ENCODE measurements at regions not wholly inside any gene's neighbourhood (a gene's known extent, or its start where the extent isn't known, plus 50 kb on each side); places are given as distances from the start of the nearest gene placed in this dataset.

DNA sequence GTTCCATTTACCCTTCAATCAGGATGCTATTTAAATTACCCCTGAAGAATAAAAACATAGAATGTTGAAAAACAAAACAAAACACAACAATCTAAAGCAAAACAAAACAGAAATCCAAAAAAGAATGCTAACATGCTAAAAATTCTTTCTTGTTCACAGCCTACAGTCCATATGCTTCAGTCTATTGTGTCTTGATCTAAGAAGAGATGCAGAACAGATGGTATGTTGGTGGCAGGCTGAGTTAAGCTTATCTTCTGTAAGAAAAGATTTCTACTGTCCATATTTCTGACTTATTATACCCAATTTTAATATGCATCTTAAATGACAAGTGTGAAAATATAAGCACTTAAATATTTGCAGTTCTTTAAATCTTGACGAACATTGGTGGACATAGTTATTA is 356.1 kb upstream of the SLITRK1 start:
- H3K9me3 ChIP-seq (ENCODE audit: control insufficient read depth, insufficient read depth, low read depth, low read length), result no peaks in the 10 kb centered on the region
- H2AFZ ChIP-seq (ENCODE audit: low read length), result no peak overlapping the region
- no peak overlapping the region for H3K9ac ChIP-seq (ENCODE audit: insufficient read depth, low read length)
- no peak overlapping the region for H3K4me3 ChIP-seq (replicated peaks in 1 of 4; ENCODE audit: control extremely low read depth in 1 of 4, insufficient read depth in 1 of 4, low read depth in 3 of 4, low read length in 4 of 4)
- no peak for DNase-seq (ENCODE audit: low read depth in 2 of 2)
- H3K27me3 ChIP-seq (ENCODE audit: control insufficient read depth, insufficient read depth, low read length), result no peaks in the 10 kb centered on the region
- H3K36me3 ChIP-seq (ENCODE audit: control insufficient read depth, insufficient read depth, low read length), result no peaks in the 10 kb centered on the region
- no peak overlapping the region for H3K4me2 ChIP-seq (ENCODE audit: extremely low read depth, insufficient read depth, low read length)
- H3K79me2 ChIP-seq (ENCODE audit: control insufficient read depth, insufficient read depth, low read length), result no peaks in the 10 kb centered on the region
- H4K20me1 ChIP-seq (ENCODE audit: control insufficient read depth, extremely low read depth, insufficient read depth, low read length), result no peaks in the 10 kb centered on the region
- TF ChIP-seq, protein P1, sequence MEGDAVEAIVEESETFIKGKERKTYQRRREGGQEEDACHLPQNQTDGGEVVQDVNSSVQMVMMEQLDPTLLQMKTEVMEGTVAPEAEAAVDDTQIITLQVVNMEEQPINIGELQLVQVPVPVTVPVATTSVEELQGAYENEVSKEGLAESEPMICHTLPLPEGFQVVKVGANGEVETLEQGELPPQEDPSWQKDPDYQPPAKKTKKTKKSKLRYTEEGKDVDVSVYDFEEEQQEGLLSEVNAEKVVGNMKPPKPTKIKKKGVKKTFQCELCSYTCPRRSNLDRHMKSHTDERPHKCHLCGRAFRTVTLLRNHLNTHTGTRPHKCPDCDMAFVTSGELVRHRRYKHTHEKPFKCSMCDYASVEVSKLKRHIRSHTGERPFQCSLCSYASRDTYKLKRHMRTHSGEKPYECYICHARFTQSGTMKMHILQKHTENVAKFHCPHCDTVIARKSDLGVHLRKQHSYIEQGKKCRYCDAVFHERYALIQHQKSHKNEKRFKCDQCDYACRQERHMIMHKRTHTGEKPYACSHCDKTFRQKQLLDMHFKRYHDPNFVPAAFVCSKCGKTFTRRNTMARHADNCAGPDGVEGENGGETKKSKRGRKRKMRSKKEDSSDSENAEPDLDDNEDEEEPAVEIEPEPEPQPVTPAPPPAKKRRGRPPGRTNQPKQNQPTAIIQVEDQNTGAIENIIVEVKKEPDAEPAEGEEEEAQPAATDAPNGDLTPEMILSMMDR (conservative IDR thresholded peaks at IDR 0.05 in 1 of 2, IDR thresholded peaks at IDR 0.05 in 1 of 2; ENCODE audit: low read depth in 1 of 2, low read length in 2 of 2), result no peak
- TF ChIP-seq EZH2 (IDR thresholded peaks at IDR 0.05; ENCODE audit: low read length, missing control alignments), result no peak
- no peaks in the 10 kb centered on the region for H3K4me1 ChIP-seq (ENCODE audit: control insufficient read depth, extremely low read depth, insufficient read depth, low read length)
- H3K27ac ChIP-seq (ENCODE audit: insufficient read depth, low read length), result no peak overlapping the region

DNA sequence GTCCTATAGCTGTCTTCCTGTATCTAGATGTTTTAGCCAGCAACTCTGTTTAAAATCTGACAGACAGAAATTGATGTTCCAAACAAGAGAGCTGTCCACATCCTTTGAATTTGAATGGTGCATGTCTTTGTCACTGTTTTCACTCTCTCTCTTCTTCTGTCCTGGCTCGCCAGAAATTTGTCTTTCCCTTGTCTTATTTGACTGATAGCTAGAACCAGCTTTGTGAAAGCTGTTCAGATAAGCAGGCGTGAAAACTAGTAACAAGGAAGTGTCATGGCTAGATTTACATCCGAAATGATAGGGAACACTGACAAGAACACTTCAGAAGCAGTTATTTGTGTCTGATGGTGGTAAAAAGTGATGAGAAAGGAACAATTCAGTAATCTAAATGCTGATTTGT is 354.9 kb upstream of the SLITRK1 start:
- no peaks in the 10 kb centered on the region for H3K36me3 ChIP-seq (ENCODE audit: control insufficient read depth, insufficient read depth, low read length)
- no peak overlapping the region for H3K4me3 ChIP-seq (replicated peaks in 1 of 4; ENCODE audit: control extremely low read depth in 1 of 4, insufficient read depth in 1 of 4, low read depth in 3 of 4, low read length in 4 of 4)
- H3K27me3 ChIP-seq (ENCODE audit: control insufficient read depth, insufficient read depth, low read length), result no peaks in the 10 kb centered on the region
- no peak overlapping the region for H3K9ac ChIP-seq (ENCODE audit: insufficient read depth, low read length)
- no peaks in the 10 kb centered on the region for H4K20me1 ChIP-seq (ENCODE audit: control insufficient read depth, extremely low read depth, insufficient read depth, low read length)
- no peaks in the 10 kb centered on the region for H3K4me1 ChIP-seq (ENCODE audit: control insufficient read depth, extremely low read depth, insufficient read depth, low read length)
- no peak overlapping the region for H3K4me2 ChIP-seq (ENCODE audit: extremely low read depth, insufficient read depth, low read length)
- no peaks in the 10 kb centered on the region for H3K79me2 ChIP-seq (ENCODE audit: control insufficient read depth, insufficient read depth, low read length)
- no peak overlapping the region for H2AFZ ChIP-seq (ENCODE audit: low read length)
- TF ChIP-seq, protein P1 (conservative IDR thresholded peaks at IDR 0.05 in 1 of 2, IDR thresholded peaks at IDR 0.05 in 1 of 2; ENCODE audit: low read depth in 1 of 2, low read length in 2 of 2), result no peak
- no peak for TF ChIP-seq EZH2 (IDR thresholded peaks at IDR 0.05; ENCODE audit: low read length, missing control alignments)
- no peak for DNase-seq (ENCODE audit: low read depth in 2 of 2)
- H3K9me3 ChIP-seq (ENCODE audit: control insufficient read depth, insufficient read depth, low read depth, low read length), result no peaks in the 10 kb centered on the region
- no peak overlapping the region for H3K27ac ChIP-seq (ENCODE audit: insufficient read depth, low read length)

DNA sequence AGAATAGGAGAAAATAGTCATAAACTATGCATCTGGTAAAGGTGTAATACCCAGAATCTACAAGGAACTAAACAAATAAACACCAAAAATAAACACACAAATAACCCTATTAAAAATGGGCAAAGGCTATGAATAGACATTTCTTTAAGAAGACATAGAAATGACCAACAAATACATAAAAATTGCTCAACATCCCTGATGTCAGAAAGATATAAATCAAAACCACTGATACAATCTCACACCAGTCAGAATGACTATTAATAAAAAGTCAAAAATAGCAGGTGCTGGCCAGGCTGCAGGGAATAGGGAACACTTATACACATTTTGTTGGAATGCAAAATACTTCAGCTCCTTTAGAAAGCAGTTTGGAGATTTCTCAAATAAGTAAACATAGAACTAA is 352.1 kb upstream of the SLITRK1 start:
- Histone ChIP-seq H3K4me1 (ENCODE audit: control insufficient read depth, extremely low read depth, insufficient read depth, low read length) (no peaks in the 10 kb centered on the region), H3K27ac (ENCODE audit: insufficient read depth, low read length) (no peak overlapping the region), H3K36me3 (ENCODE audit: control insufficient read depth, insufficient read depth, low read length) (no peaks in the 10 kb centered on the region), H3K4me3 (replicated peaks in 1 of 4; ENCODE audit: control extremely low read depth in 1 of 4, insufficient read depth in 1 of 4, low read depth in 3 of 4, low read length in 4 of 4) (no peak overlapping the region), H2AFZ (ENCODE audit: low read length) (no peak overlapping the region), H3K27me3 (ENCODE audit: control insufficient read depth, insufficient read depth, low read length) (no peaks in the 10 kb centered on the region), H4K20me1 (ENCODE audit: control insufficient read depth, extremely low read depth, insufficient read depth, low read length) (no peaks in the 10 kb centered on the region), H3K9me3 (ENCODE audit: control insufficient read depth, insufficient read depth, low read depth, low read length) (no peaks in the 10 kb centered on the region), H3K4me2 (ENCODE audit: extremely low read depth, insufficient read depth, low read length) (no peak overlapping the region), H3K9ac (ENCODE audit: insufficient read depth, low read length) (no peak overlapping the region), H3K79me2 (ENCODE audit: control insufficient read depth, insufficient read depth, low read length) (no peaks in the 10 kb centered on the region)
- no peak for TF ChIP-seq EZH2 (IDR thresholded peaks at IDR 0.05; ENCODE audit: low read length, missing control alignments)
- TF ChIP-seq, protein P1 (conservative IDR thresholded peaks at IDR 0.05 in 1 of 2, IDR thresholded peaks at IDR 0.05 in 1 of 2; ENCODE audit: low read depth in 1 of 2, low read length in 2 of 2), result no peak
- DNase-seq (ENCODE audit: low read depth in 2 of 2), result no peak
